Gastrocnemius medialis (tissue), 4 donors: ENCODE measurements at regions not wholly inside any gene's neighbourhood (a gene's known extent, or its start where the extent isn't known, plus 50 kb on each side); places are given as distances from the start of the nearest gene placed in this dataset.

Experiments
- CTCF ChIP-seq, 5 experiments: fragments of 450-650 bp in 3 of 5; fragments of 200-600 bp in 2 of 5; sonication (generic) in 2 of 5; IDR thresholded peaks in 4 of 5; conservative IDR thresholded peaks in 1 of 5; 1 replicate in 4 of 5; 2 replicates in 1 of 5; pipeline ENCODE4 v1.5.1; 2016 to 2019; ENCODE audit warnings: antibody characterized with exemption in 5 of 5, mild to moderate bottlenecking in 3 of 5, moderate library complexity in 3 of 5
- POLR2A ChIP-seq, 2 donors: fragments of 450-650 bp; IDR thresholded peaks; one replicate each; pipeline ENCODE4 v1.6.1; 2017; ENCODE audit warnings: antibody characterized with exemption in 2 of 2, mild to moderate bottlenecking in 2 of 2, moderate library complexity in 2 of 2

DNA sequence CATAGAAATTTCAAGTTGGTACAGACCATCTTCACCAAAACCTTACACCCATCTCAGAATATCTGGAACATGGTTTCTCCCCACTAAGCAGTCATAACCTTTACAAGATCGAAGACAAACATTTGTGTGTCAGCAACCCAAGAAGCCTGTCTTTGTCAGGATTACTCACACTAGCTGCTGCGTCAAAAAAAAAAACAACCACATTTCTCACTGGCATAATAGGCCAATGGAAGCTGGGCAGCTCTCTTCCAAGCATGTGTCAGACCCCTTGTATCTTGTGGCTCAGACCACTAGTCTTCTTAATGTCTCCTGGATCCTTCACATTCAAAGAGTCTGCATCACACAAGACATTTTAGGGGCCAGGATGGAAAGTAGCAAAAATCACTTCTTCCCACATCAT, 266.9 kb upstream of the IGF1R start:
- no peak for TF ChIP-seq CTCF (IDR thresholded peaks at IDR 0.05 in 4 of 5, conservative IDR thresholded peaks at IDR 0.05 in 1 of 5)
- no peak for TF ChIP-seq POLR2A (IDR thresholded peaks at IDR 0.05)
